Fibroblast of villous mesenchyme (primary cell): ENCODE measurements at regions not wholly inside any gene's neighbourhood (a gene's known extent, or its start where the extent isn't known, plus 50 kb on each side); places are given as distances from the start of the nearest gene placed in this dataset.

ENCODE experiments used
- DNase-seq: peaks from one replicate; pipeline ENCODE4 v3.0.0-alpha.2; 2010; ENCODE audit warnings: low read depth
- H3K4me3 ChIP-seq: 2 replicates; pipeline ENCODE4 v1.5.1; 2011; ENCODE audit warnings: low read depth, mild to moderate bottlenecking, low read length
- TF ChIP-seq, protein P1 (sequence below): IDR thresholded peaks from 2 replicates; pipeline ENCODE4 v1.5.1; 2012; ENCODE audit warnings: low read depth, mild to moderate bottlenecking, low read length; ENCODE audit not compliant: insufficient read depth

DNA sequence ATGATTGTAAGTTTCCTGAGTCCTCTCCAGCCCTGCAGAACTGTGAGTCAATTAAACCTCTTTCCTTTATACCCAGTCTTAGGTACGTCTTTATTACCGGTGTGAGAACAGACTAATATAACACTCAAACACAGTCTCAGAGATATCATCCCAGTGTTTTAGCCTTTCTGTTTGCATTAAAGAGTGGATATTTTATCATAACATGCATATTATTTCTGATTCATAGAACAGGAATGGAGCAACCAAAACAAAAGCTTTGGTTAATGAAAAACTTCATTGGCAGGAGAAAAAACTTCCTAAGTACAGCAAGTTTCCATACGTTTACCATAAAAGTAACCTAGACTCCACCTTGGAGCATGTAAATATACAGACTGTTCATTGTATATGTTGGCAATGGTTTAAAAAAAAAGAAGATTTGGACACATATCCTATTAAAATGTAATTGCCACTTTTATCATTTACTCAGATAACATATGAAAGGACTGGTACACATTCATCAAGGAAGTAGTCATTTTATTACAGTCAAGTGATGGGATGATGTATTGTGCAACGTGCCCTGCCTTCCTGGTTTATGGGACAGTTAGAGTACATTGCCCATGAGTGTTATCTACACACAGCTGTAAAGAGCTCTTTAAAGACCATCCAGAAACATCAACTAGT lies 144.8 kb downstream of the ETS2 start:
- peak; percentile 98 for DNase-seq
- TF ChIP-seq, protein P1, sequence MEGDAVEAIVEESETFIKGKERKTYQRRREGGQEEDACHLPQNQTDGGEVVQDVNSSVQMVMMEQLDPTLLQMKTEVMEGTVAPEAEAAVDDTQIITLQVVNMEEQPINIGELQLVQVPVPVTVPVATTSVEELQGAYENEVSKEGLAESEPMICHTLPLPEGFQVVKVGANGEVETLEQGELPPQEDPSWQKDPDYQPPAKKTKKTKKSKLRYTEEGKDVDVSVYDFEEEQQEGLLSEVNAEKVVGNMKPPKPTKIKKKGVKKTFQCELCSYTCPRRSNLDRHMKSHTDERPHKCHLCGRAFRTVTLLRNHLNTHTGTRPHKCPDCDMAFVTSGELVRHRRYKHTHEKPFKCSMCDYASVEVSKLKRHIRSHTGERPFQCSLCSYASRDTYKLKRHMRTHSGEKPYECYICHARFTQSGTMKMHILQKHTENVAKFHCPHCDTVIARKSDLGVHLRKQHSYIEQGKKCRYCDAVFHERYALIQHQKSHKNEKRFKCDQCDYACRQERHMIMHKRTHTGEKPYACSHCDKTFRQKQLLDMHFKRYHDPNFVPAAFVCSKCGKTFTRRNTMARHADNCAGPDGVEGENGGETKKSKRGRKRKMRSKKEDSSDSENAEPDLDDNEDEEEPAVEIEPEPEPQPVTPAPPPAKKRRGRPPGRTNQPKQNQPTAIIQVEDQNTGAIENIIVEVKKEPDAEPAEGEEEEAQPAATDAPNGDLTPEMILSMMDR: no peak
- no peak overlapping the region for H3K4me3 ChIP-seq

DNA sequence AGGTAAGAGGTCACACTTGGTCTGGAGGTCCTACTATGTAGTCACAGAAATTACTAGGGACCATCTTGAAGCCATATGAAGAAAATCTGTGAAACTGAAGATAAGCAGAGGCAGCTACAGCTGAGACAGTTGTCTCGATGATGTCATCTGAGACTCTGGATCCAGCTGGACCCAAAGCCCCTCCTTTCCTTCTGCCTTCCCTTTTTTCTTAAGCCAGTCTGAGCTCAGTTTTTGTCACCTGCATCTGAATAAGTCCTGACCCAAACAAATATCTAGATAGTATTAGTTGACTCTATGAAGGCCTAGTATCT lies 143.3 kb downstream of the ETS2 start:
- no peak for DNase-seq
- H3K4me3 ChIP-seq: no peak overlapping the region
- TF ChIP-seq, protein P1: no peak

DNA sequence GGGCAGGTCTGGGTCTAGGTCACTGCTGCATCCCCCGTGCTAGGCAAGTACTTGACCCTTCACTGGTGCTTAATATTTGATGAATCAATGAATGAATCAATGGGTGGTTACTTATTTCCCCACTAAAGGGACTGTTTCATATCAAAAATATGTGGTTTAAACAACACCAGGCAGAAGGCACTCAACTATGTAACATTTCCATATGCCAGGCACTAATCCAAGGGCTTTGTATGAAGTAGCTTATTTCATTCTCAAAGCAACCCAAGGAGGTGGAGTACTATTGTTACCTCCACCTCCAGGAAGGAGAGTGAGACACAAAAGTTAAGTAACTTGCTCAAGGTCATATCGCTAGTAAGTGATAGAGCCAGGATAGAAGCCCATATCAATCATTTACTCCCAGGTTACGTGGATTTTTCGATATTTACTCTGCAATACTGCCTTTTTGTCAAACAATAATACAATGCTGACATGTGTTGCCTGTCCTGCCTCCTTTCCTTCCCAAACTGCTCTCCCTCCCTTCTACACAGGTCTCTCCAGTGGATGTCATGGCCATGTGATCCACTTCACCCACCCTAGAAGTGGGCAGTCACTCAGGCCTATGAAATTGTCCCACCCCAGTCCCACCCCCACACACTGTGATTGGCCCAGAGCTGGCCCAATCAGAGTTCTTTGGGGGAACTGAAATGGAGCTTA lies 142.8 kb downstream of the ETS2 start:
- TF ChIP-seq, protein P1: no peak
- no peak for DNase-seq
- H3K4me3 ChIP-seq: no peak overlapping the region

DNA sequence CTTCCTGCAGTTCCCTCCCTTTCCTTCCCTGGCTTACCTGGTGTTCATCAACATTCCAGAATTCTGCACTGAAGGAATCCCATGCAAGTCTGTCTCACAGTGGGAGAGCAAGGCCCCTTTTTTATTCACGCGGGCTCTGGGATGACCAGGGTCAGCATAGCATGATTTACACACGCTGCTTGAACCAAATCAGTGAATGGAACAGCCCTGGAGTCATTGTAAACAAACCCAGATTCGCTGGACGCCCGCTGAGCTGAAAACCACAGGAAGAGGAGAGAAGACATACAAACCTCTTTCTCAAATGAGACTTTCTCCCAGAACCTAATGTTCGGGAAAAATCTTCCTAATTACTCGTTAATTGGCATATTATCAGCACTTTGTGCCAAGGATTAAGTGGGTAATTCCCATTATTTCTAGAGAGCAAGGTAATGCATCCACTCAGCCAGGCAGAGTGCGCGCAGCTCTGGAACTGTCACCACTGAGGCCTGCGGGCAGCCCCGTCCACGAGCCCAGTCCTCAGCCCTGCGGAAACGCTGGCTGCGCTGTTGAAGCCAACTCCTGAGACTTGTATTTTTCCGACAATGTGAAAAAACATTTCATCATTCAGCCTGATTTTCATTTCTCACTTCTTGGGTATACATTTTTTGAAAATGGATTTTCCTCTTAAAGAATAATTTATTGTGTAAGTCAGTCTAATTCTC lies 140.0 kb downstream of the ETS2 start:
- TF ChIP-seq, protein P1: no peak
- DNase-seq: peak; percentile 54

DNA sequence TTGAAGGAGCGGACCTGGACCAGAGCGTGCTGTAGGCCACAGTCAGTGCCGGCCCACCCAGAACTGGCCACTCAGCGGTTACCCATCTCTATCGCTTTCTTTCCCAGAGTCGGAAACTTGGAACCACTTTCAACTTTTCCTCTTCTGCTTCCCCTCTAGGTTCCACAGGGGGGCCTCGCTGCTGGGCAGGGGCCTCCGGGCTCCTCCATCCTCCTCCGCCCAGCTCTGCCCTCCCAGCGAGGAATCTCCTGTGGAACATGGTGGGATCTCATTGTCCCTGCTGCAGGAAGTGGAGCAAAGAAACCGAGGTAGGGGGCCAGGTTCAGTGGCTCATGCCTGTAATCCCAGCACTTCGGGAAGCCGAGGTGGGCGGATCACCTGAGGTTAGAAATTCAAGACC lies 139.2 kb downstream of the ETS2 start:
- H3K4me3 ChIP-seq: no peak overlapping the region
- TF ChIP-seq, protein P1: no peak
- no peak for DNase-seq

More for the DNA sequence above, 140.0 kb downstream of the ETS2 start:
- no peak overlapping the region for H3K4me3 ChIP-seq

DNA sequence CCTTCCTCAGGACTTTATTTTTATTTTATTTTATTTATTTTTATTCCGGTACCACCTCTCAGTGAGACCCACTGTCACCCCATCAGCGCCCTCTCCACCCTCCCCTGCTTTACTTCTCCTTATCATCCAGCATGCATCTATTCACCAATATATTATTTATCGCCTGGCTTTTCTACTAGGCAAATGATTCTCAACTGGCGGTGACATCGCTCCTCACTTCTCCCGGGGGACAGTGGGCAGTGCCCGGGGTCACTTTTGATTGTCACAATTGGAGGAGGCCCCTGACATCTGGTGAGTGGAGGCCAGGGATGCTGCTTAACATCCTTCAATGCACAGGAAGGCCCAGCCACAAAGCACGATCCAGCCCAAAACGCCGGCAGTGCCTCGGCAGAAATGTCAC lies 138.7 kb downstream of the ETS2 start:
- H3K4me3 ChIP-seq: no peak overlapping the region
- no peak for DNase-seq
- TF ChIP-seq, protein P1: no peak
